GM12874 (cell line): ENCODE measurements at regions not wholly inside any gene's neighbourhood (a gene's known extent, or its start where the extent isn't known, plus 50 kb on each side); places are given as distances from the start of the nearest gene placed in this dataset.

Source experiments
- CTCF ChIP-seq: IDR thresholded peaks from 2 replicates; pipeline ENCODE4 v1.5.1; 2011; ENCODE audit warnings: low read depth, mild to moderate bottlenecking, control low read depth, low read length, moderate library complexity; ENCODE audit not compliant: insufficient read depth

GRCh38 chr3:157775446-157775845 lies 272.2 kb upstream of the VEPH1 start:
- TF ChIP-seq CTCF: no peak

GRCh38 chr3:157769378-157769777 lies 266.2 kb upstream of the VEPH1 start:
- no peak for TF ChIP-seq CTCF

- TF ChIP-seq CTCF: no peak
Observed at GRCh38 chr3:157767607-157768006, 264.4 kb upstream of the VEPH1 start.

GRCh38 chr3:157763644-157764043 lies 260.4 kb upstream of the VEPH1 start:
- no peak for TF ChIP-seq CTCF

- TF ChIP-seq CTCF: no peak
Observed at GRCh38 chr3:157759311-157759710, 256.1 kb upstream of the VEPH1 start.

GRCh38 chr3:157755233-157755632 lies 252.0 kb upstream of the VEPH1 start:
- TF ChIP-seq CTCF: no peak

GRCh38 chr3:157754451-157754850 lies 251.2 kb upstream of the VEPH1 start:
- TF ChIP-seq CTCF: no peak

- TF ChIP-seq CTCF: no peak
Observed at GRCh38 chr3:157753787-157754136, 250.5 kb upstream of the VEPH1 start.
